PC-3 (cell line): ENCODE measurements at regions not wholly inside any gene's neighbourhood (a gene's known extent, or its start where the extent isn't known, plus 50 kb on each side); places are given as distances from the start of the nearest gene placed in this dataset.

Experiments
- ATAC-seq: fragments of 200-7000 bp; cut with Tn5 transposase; 2 replicates; pipeline ENCODE4 v1.9.1; 2020; ENCODE audit warnings: mild to moderate bottlenecking, moderate library complexity
- BruUV-seq: library from RNA; stranded (reverse); fragments of 400-500 nt; replicated peaks from 2 replicates; lab custom pipeline; 2021; lab: Mats Ljungman, UMichigan
- CTCF ChIA-PET: fragments of 300-600 bp; sonication (Branson Sonifier 250); formaldehyde crosslinking; loops from one replicate; lab custom pipeline; 2022; ENCODE audit warnings: antibody characterized with exemption; lab: Charles Lee
- POLR2A ChIA-PET: fragments of 300-600 bp; sonication (Branson Sonifier 250); formaldehyde crosslinking; loops from one replicate; lab custom pipeline; 2022; ENCODE audit warnings: antibody characterized with exemption; ENCODE audit not compliant: unreplicated experiment; lab: Charles Lee
- DNase-seq: peaks from one replicate; pipeline ENCODE4 v3.0.0-alpha.2; 2015
- H2AFZ ChIP-seq: fragments of 300-600 bp; sonication (generic); 2 replicates; pipeline ENCODE4 v1.6.0; 2016; ENCODE audit warnings: antibody characterized with exemption, low read length
- H3F3A ChIP-seq: fragments of 300-600 bp; sonication (generic); one replicate; pipeline ENCODE4 v1.6.0; 2017; ENCODE audit warnings: antibody characterized with exemption, low read length, control low read depth, mild to moderate bottlenecking; ENCODE audit not compliant: unreplicated experiment
- H3K27ac ChIP-seq: fragments of 300-600 bp; sonication (generic); 2 replicates; pipeline ENCODE4 v1.5.1; 2016; ENCODE audit warnings: mild to moderate bottlenecking, low read length
- H3K27me3 ChIP-seq: fragments of 300-600 bp; sonication (generic); 2 replicates; pipeline ENCODE4 v1.6.1; 2016; ENCODE audit warnings: low read length, mixed read lengths
- H3K36me3 ChIP-seq: fragments of 300-600 bp; sonication (generic); 2 replicates; pipeline ENCODE4 v1.6.1; 2016; ENCODE audit warnings: low read depth, mixed run types, low read length, mixed read lengths
- H3K4me1 ChIP-seq: fragments of 300-600 bp; sonication (generic); 2 replicates; pipeline ENCODE4 v1.5.1; 2016; ENCODE audit warnings: low read length; ENCODE audit not compliant: insufficient read depth
- H3K4me2 ChIP-seq: fragments of 300-600 bp; sonication (generic); 2 replicates; pipeline ENCODE4 v1.6.0; 2016; ENCODE audit warnings: low read length
- H3K4me3 ChIP-seq: fragments of 300-600 bp; sonication (generic); 2 replicates; pipeline ENCODE4 v1.5.1; 2016; ENCODE audit warnings: mild to moderate bottlenecking, low read length, mixed read lengths
- H3K79me2 ChIP-seq: fragments of 300-600 bp; sonication (generic); 2 replicates; pipeline ENCODE4 v1.6.1; 2017; ENCODE audit warnings: low read length, mixed read lengths
- H3K9ac ChIP-seq: fragments of 300-600 bp; sonication (generic); 2 replicates; pipeline ENCODE4 v1.6.0; 2016; ENCODE audit warnings: mild to moderate bottlenecking, low read length
- H3K9me2 ChIP-seq: fragments of 300-600 bp; sonication (generic); replicated peaks from 2 replicates; pipeline ENCODE4 v1.6.1; 2016; ENCODE audit warnings: mixed run types, low read length, mixed read lengths
- H3K9me3 ChIP-seq: fragments of 300-600 bp; sonication (generic); 2 replicates; pipeline ENCODE4 v1.6.1; 2016; ENCODE audit warnings: low read length, mixed read lengths
- H4K20me1 ChIP-seq: fragments of 300-600 bp; sonication (generic); 2 replicates; pipeline ENCODE4 v1.6.1; 2016; ENCODE audit warnings: low read length, mixed read lengths
- EZH2 ChIP-seq: fragments of 300-600 bp; sonication (generic); IDR thresholded peaks from one replicate; pipeline ENCODE4 v1.6.1; 2017; ENCODE audit warnings: antibody characterized with exemption, mild to moderate bottlenecking, low read length; ENCODE audit not compliant: unreplicated experiment
- EZH2phosphoT487 ChIP-seq: fragments of 300-600 bp; sonication (generic); IDR thresholded peaks from 2 replicates; pipeline ENCODE4 v1.6.1; 2018; ENCODE audit warnings: mild to moderate bottlenecking, antibody characterized with exemption, low read length, borderline replicate concordance
- intact Hi-C: fragments of 100-400 bp; cut with micrococcal nuclease; formaldehyde crosslinking; loops from 2 replicates; pipeline ENCODE4 v1.9.0; 2023
- TF ChIP-seq, protein P1 (sequence below): fragments of 300-600 bp; sonication (generic); conservative IDR thresholded peaks from 2 replicates; pipeline ENCODE4 v1.5.1; 2017; ENCODE audit warnings: antibody characterized with exemption, low read depth, mild to moderate bottlenecking, low read length

DNA sequence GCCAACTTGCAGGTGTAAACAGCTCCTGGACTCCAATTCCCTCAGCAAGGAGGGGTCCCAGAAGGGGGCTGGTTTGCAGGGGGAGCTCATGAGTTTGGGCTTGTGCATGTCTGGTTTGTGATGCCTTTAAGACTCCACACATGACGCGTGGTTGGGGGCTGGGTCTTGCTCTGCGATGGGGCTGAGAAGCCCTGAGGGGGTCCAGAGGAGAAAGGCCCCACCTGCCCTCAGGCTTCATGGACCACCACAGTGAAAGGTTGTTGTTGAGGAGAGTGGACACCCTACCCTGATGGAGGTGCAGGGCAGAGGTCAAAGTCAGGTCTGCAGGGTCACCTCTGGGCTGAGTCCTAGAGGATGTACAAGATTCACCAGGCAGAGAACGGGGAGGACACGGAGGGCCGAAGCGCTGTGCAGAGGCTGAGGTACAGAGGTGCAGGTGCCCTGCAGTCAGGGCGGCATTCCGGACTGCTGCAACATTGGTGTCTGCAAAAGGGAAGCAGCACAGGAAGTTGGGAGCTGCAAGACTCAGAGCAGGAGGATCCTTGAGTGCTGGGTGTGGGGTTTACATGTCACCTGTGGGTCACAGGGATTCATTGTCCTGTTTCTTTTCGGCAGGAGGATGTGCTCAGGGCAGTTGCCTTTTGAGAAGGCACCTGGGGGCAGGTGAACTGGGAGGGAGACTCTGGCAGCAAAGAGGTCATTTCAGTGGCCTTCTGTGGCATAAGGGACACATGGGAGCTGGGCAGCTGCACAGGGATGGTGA lies 399.4 kb downstream of the PTPRU start:
- no peaks in the 10 kb centered on the region for H3K27me3 ChIP-seq
- ChIA-PET POLR2A (no interaction called here), CTCF (no interaction called here)
- H4K20me1 ChIP-seq, result no peaks in the 10 kb centered on the region
- no peak overlapping the region for H3K27ac ChIP-seq
- no peak for DNase-seq
- H3K79me2 ChIP-seq, result no peaks in the 10 kb centered on the region
- no TSS peak for BruUV-seq
- no peaks in the 10 kb centered on the region for H3K9me2 ChIP-seq
- no peak for TF ChIP-seq EZH2phosphoT487
- TF ChIP-seq, protein P1, sequence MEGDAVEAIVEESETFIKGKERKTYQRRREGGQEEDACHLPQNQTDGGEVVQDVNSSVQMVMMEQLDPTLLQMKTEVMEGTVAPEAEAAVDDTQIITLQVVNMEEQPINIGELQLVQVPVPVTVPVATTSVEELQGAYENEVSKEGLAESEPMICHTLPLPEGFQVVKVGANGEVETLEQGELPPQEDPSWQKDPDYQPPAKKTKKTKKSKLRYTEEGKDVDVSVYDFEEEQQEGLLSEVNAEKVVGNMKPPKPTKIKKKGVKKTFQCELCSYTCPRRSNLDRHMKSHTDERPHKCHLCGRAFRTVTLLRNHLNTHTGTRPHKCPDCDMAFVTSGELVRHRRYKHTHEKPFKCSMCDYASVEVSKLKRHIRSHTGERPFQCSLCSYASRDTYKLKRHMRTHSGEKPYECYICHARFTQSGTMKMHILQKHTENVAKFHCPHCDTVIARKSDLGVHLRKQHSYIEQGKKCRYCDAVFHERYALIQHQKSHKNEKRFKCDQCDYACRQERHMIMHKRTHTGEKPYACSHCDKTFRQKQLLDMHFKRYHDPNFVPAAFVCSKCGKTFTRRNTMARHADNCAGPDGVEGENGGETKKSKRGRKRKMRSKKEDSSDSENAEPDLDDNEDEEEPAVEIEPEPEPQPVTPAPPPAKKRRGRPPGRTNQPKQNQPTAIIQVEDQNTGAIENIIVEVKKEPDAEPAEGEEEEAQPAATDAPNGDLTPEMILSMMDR, result no peak
- no peak overlapping the region for H3K4me3 ChIP-seq
- peaks cover 27% of the 10 kb centered on the region for H3K4me1 ChIP-seq
- intact Hi-C loops, result loop anchor here (5.0 kb wide), 1 partner anchor 1072 kb away; no protein-coding TSS in a partner anchor
- no peaks in the 10 kb centered on the region for H3F3A ChIP-seq
- no peak overlapping the region for H3K9ac ChIP-seq
- no peak for ATAC-seq
- H2AFZ ChIP-seq, result no peak overlapping the region
- no peaks in the 10 kb centered on the region for H3K9me3 ChIP-seq
- no peaks in the 10 kb centered on the region for H3K36me3 ChIP-seq
- no peak overlapping the region for H3K4me2 ChIP-seq

DNA sequence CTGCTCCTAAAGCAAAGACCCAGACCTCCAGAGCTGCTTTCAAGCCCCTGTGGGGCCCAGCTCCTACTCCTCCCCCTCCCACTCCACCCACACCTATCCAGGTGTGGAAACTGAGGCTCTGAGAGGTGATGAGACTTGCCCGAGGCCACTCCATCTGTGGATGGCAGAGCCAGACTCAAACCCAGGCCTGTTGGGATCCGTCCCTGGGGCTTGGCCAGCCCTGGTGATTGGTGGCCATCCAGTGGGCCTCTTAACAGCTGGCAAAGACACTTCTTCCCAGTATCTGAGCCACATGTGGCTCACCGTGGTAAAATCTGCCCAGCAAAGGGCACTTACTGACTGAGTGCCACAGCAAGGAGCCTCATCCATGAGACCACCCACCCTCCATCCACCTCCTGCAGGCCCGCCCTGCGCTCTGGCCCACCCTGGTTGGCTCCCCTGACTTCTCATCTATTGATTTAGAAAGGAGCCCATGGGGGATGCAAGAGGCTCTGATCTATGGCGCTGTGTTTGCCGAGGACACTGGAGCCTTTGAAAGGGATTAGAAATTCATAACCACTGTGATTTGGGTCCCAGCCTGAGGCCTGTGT lies 398.5 kb downstream of the PTPRU start:
- no peak for ATAC-seq
- CTCF ChIA-PET, result no interaction called here
- H3K27ac ChIP-seq, result no peak overlapping the region

More for the DNA sequence above, 398.5 kb downstream of the PTPRU start:
- Histone ChIP-seq H3K4me2 (no peak overlapping the region), H3F3A (no peaks in the 10 kb centered on the region), H3K27me3 (no peaks in the 10 kb centered on the region), H3K4me1 (peaks cover 18% of the 10 kb centered on the region), H3K4me3 (no peak overlapping the region), H2AFZ (no peak overlapping the region), H3K36me3 (no peaks in the 10 kb centered on the region), H3K9ac (no peak overlapping the region), H3K79me2 (no peaks in the 10 kb centered on the region), H4K20me1 (no peaks in the 10 kb centered on the region), H3K9me3 (no peaks in the 10 kb centered on the region), H3K9me2 (no peaks in the 10 kb centered on the region)
- intact Hi-C loops, result loop anchor here (5.0 kb wide), 1 partner anchor 1072 kb away; no protein-coding TSS in a partner anchor
- POLR2A ChIA-PET, result no interaction called here
- TF ChIP-seq EZH2 (no peak), EZH2phosphoT487 (no peak)
- TF ChIP-seq, protein P1, result no peak
- DNase-seq, result no peak
- no TSS peak for BruUV-seq
